PC-3 (cell line): ENCODE measurements at regions not wholly inside any gene's neighbourhood (a gene's known extent, or its start where the extent isn't known, plus 50 kb on each side); places are given as distances from the start of the nearest gene placed in this dataset.

Experiments used
- CTCF ChIP-seq: fragments of 300-600 bp; sonication (generic); conservative IDR thresholded peaks from 2 replicates; pipeline ENCODE4 v1.5.1; 2017; ENCODE audit warnings: antibody characterized with exemption, low read depth, mild to moderate bottlenecking, low read length
- EZH2 ChIP-seq: fragments of 300-600 bp; sonication (generic); IDR thresholded peaks from one replicate; pipeline ENCODE4 v1.6.1; 2017; ENCODE audit warnings: antibody characterized with exemption, mild to moderate bottlenecking, low read length; ENCODE audit not compliant: unreplicated experiment

GRCh38 chr4:141417387-141417786, 196.7 kb downstream of the ZNF330 start:
- TF ChIP-seq CTCF: no peak
- TF ChIP-seq EZH2: no peak
